ENCODE measurements at regions not wholly inside any gene's neighbourhood (a gene's known extent, or its start where the extent isn't known, plus 50 kb on each side); places are given as distances from the start of the nearest gene placed in this dataset.
"Not testable (repeated sequence)": the region's sequence is repeated elsewhere in the genome, so short reads cannot be mapped to it uniquely, and the experiment has no call there.

DNA sequence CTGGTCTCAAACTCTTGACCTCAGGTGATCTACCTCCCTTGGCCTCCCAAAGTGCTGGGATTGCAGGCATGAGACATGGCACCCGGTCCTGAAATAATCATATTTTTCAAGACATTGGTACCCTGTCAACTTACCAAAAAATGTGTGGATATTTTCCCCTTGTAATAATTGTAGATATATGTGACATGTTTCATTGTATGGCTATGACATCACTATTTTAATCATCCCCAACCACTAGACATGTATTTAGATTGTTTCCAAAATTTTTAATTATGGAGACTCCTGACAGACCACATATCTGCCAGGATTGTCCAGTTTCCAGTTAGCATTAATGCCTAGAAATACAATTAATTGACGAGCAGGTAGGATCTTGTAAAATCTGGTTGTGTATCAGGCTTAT lies 96.7 kb upstream of the NEGR1 start:
- no peak overlapping the region for H3K4me3 Mint-ChIP-seq (ENCODE audit: unreplicated experiment)
- Histone ChIP-seq H3K36me3 (ENCODE audit: control insufficient read depth, insufficient read depth, low read length) (no peaks in the 10 kb centered on the region), H3K9me3 (no peaks in the 10 kb centered on the region), H3K4me3 (ENCODE audit: low read depth, low read length) (no peak overlapping the region), H3K27me3 (replicated peaks; ENCODE audit: control insufficient read depth, insufficient read depth, low read length) (no peaks in the 10 kb centered on the region), H3K4me1 (no peaks in the 10 kb centered on the region)
- H3K36me3 Mint-ChIP-seq (ENCODE audit: insufficient read depth, unreplicated experiment), result no peaks in the 10 kb centered on the region
- H3K27me3 Mint-ChIP-seq (ENCODE audit: insufficient read depth, unreplicated experiment), result no peaks in the 10 kb centered on the region
- no peak for DNase-seq
- no peaks in the 10 kb centered on the region for H3K9me3 Mint-ChIP-seq (ENCODE audit: unreplicated experiment)
- no peak for TF ChIP-seq CTCF (IDR thresholded peaks at IDR 0.05; ENCODE audit: insufficient read depth in 1 of 2, low read depth in 1 of 2, low read length in 1 of 2, severe bottlenecking in 1 of 2, unreplicated experiment in 1 of 2)
- intact Hi-C loops (cut with micrococcal nuclease; ENCODE audit: unreplicated experiment), result no loop called here
- ChIA-PET CTCF (no interaction called here), POLR2A (no interaction called here)
- no peak overlapping the region for H3K27ac Mint-ChIP-seq (ENCODE audit: unreplicated experiment)
- no peaks in the 10 kb centered on the region for H3K4me1 Mint-ChIP-seq (ENCODE audit: low read depth, unreplicated experiment)
- BruUV-seq (replicated peaks), result no TSS peak

GRCh38 chr1:72375226-72375625 lies 92.9 kb upstream of the NEGR1 start:
- POLR2A ChIA-PET, result no interaction called here
- intact Hi-C loops (cut with micrococcal nuclease; ENCODE audit: unreplicated experiment), result no loop called here
- TF ChIP-seq CTCF (IDR thresholded peaks at IDR 0.05; ENCODE audit: insufficient read depth in 1 of 2, low read depth in 1 of 2, low read length in 1 of 2, severe bottlenecking in 1 of 2, unreplicated experiment in 1 of 2), result no peak
- Histone ChIP-seq H3K4me3 (ENCODE audit: low read depth, low read length) (no peak overlapping the region), H3K27me3 (replicated peaks; ENCODE audit: control insufficient read depth, insufficient read depth, low read length) (no peaks in the 10 kb centered on the region), H3K36me3 (ENCODE audit: control insufficient read depth, insufficient read depth, low read length) (no peaks in the 10 kb centered on the region), H3K9me3 (no peaks in the 10 kb centered on the region), H3K4me1 (no peaks in the 10 kb centered on the region)
- Mint-ChIP-seq H3K9me3 (ENCODE audit: unreplicated experiment) (no peaks in the 10 kb centered on the region), H3K4me3 (ENCODE audit: unreplicated experiment) (no peak overlapping the region), H3K27ac (ENCODE audit: unreplicated experiment) (no peak overlapping the region), H3K27me3 (ENCODE audit: insufficient read depth, unreplicated experiment) (no peaks in the 10 kb centered on the region), H3K4me1 (ENCODE audit: low read depth, unreplicated experiment) (no peaks in the 10 kb centered on the region), H3K36me3 (ENCODE audit: insufficient read depth, unreplicated experiment) (no peaks in the 10 kb centered on the region)
- no peak for DNase-seq
- CTCF ChIA-PET, result no interaction called here
- BruUV-seq (replicated peaks), result no TSS peak

DNA sequence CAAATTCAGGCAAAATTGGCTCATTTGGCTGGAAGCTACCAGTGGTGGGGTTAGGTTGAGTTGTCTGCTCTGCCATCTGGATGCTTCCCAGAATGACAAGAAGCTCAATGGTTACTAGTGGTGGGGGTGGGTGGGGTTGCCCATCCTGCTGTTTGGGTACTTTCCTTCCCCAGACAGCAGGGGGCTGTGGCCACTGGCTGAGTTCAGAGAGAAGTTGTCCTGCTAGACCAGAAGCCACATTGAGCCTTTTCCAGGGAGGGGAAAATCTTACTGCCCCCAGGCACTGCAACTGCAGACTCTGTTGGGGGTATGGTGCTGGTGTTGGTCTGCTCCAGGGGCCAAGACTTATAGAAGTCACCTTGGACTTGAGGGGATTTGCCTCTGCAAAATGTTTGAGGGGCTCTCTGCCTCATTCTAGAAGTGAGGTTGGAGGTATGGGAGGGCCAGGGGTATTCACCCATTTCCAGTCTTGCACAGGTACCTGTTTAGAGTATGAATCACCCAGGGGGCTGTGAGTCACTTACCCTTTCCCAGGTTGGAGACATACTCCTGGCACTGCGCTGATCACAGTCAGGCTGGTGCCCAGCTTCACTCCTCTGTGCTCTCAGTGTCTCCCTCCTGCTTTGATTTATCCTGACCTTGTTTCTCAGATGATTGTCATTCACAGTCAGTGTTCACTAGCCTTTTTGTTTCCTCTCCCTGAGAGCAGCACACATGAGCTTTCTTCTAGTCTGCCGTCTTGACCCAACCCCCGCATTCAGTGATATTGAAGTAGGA lies 89.1 kb upstream of the NEGR1 start:
- no peaks in the 10 kb centered on the region for H3K36me3 ChIP-seq (ENCODE audit: control insufficient read depth, insufficient read depth, low read length)
- H3K27me3 Mint-ChIP-seq (ENCODE audit: insufficient read depth, unreplicated experiment), result no peaks in the 10 kb centered on the region
- peak in 1 of 2 experiments; percentile 1 for TF ChIP-seq CTCF (IDR thresholded peaks at IDR 0.05; ENCODE audit: insufficient read depth in 1 of 2, low read depth in 1 of 2, low read length in 1 of 2, severe bottlenecking in 1 of 2, unreplicated experiment in 1 of 2)
- intact Hi-C loops (cut with micrococcal nuclease; ENCODE audit: unreplicated experiment), result no loop called here
- no peak overlapping the region for H3K4me3 ChIP-seq (ENCODE audit: low read depth, low read length)
- H3K27me3 ChIP-seq (replicated peaks; ENCODE audit: control insufficient read depth, insufficient read depth, low read length), result no peaks in the 10 kb centered on the region
- ChIA-PET CTCF (no interaction called here), POLR2A (no interaction called here)
- H3K4me1 Mint-ChIP-seq (ENCODE audit: low read depth, unreplicated experiment), result no peaks in the 10 kb centered on the region
- H3K9me3 Mint-ChIP-seq (ENCODE audit: unreplicated experiment), result no peaks in the 10 kb centered on the region
- BruUV-seq (replicated peaks), result no TSS peak
- peak in 1 of 2 experiments; percentile 1 for DNase-seq
- H3K4me3 Mint-ChIP-seq (ENCODE audit: unreplicated experiment), result no peak overlapping the region
- no peaks in the 10 kb centered on the region for H3K36me3 Mint-ChIP-seq (ENCODE audit: insufficient read depth, unreplicated experiment)
- no peaks in the 10 kb centered on the region for H3K4me1 ChIP-seq
- H3K9me3 ChIP-seq, result no peaks in the 10 kb centered on the region
- no peak overlapping the region for H3K27ac Mint-ChIP-seq (ENCODE audit: unreplicated experiment)

GRCh38 chr1:72370836-72371235 lies 88.5 kb upstream of the NEGR1 start:
- intact Hi-C loops (cut with micrococcal nuclease; ENCODE audit: unreplicated experiment); H3K4me1 ChIP-seq; H3K27me3 ChIP-seq (replicated peaks; ENCODE audit: control insufficient read depth, insufficient read depth, low read length); DNase-seq; H3K4me1 Mint-ChIP-seq (ENCODE audit: low read depth, unreplicated experiment); H3K36me3 ChIP-seq (ENCODE audit: control insufficient read depth, insufficient read depth, low read length); H3K4me3 ChIP-seq (ENCODE audit: low read depth, low read length); H3K36me3 Mint-ChIP-seq (ENCODE audit: insufficient read depth, unreplicated experiment); POLR2A ChIA-PET; H3K4me3 Mint-ChIP-seq (ENCODE audit: unreplicated experiment); CTCF ChIA-PET; H3K27me3 Mint-ChIP-seq (ENCODE audit: insufficient read depth, unreplicated experiment); H3K9me3 ChIP-seq; BruUV-seq (replicated peaks); H3K9me3 Mint-ChIP-seq (ENCODE audit: unreplicated experiment); H3K27ac Mint-ChIP-seq (ENCODE audit: unreplicated experiment): not testable (repeated sequence)
